Karpas-422 (cell line): ENCODE measurements at regions not wholly inside any gene's neighbourhood (a gene's known extent, or its start where the extent isn't known, plus 50 kb on each side); places are given as distances from the start of the nearest gene placed in this dataset.

Source experiments
- DNase-seq: peaks from one replicate; pipeline ENCODE4 v3.0.0-alpha.2; 2015
- H2AFZ ChIP-seq: fragments of 200-600 bp; sonication (generic); 2 replicates; pipeline ENCODE4 v1.6.1; 2014; ENCODE audit warnings: antibody characterized with exemption, low read length, mixed read lengths
- H3K27ac ChIP-seq: fragments of 200-600 bp; sonication (generic); 2 replicates; pipeline ENCODE4 v1.5.1; 2014; ENCODE audit warnings: mild to moderate bottlenecking, low read length, moderate library complexity
- H3K27me3 ChIP-seq: fragments of 200-600 bp; sonication (generic); 2 replicates; pipeline ENCODE4 v1.6.1; 2014; ENCODE audit warnings: low read length, mixed read lengths
- H3K36me3 ChIP-seq: fragments of 200-600 bp; sonication (generic); 2 replicates; pipeline ENCODE4 v1.6.1; 2014; ENCODE audit warnings: low read length, mixed read lengths; ENCODE audit not compliant: insufficient read depth
- H3K4me1 ChIP-seq: fragments of 200-600 bp; sonication (generic); 2 replicates; pipeline ENCODE4 v1.6.1; 2014; ENCODE audit warnings: mild to moderate bottlenecking, low read length, mixed read lengths
- H3K4me2 ChIP-seq: fragments of 200-600 bp; sonication (generic); 2 replicates; pipeline ENCODE4 v1.6.1; 2014; ENCODE audit warnings: low read length, low read depth, mild to moderate bottlenecking; ENCODE audit not compliant: poor library complexity, severe bottlenecking
- H3K4me3 ChIP-seq: fragments of 200-600 bp; sonication (generic); 2 replicates; pipeline ENCODE4 v1.5.1; 2014; ENCODE audit warnings: mild to moderate bottlenecking, antibody characterized with exemption, low read length, mixed read lengths
- H3K79me2 ChIP-seq: fragments of 200-600 bp; sonication (generic); 2 replicates; pipeline ENCODE4 v1.6.1; 2014; ENCODE audit warnings: mild to moderate bottlenecking, low read length, mixed read lengths
- H3K9ac ChIP-seq: fragments of 200-600 bp; sonication (generic); 2 replicates; pipeline ENCODE4 v1.6.0; 2014; ENCODE audit warnings: low read length
- H3K9me2 ChIP-seq: fragments of 200-600 bp; sonication (generic), shearing (Covaris generic); replicated peaks from 2 replicates; pipeline ENCODE4 v1.6.0; 2014; ENCODE audit warnings: mild to moderate bottlenecking, low read length, moderate library complexity; ENCODE audit not compliant: insufficient read depth
- H3K9me3 ChIP-seq: fragments of 300-700, 200-600 bp; sonication (generic); 2 replicates; pipeline ENCODE4 v1.6.1; 2014; ENCODE audit warnings: low read length, mixed read lengths
- H4K20me1 ChIP-seq: fragments of 200-600 bp; sonication (generic); 2 replicates; pipeline ENCODE4 v1.6.1; 2014; ENCODE audit warnings: mild to moderate bottlenecking, antibody characterized with exemption, low read length, low read depth; ENCODE audit not compliant: insufficient read depth

DNA sequence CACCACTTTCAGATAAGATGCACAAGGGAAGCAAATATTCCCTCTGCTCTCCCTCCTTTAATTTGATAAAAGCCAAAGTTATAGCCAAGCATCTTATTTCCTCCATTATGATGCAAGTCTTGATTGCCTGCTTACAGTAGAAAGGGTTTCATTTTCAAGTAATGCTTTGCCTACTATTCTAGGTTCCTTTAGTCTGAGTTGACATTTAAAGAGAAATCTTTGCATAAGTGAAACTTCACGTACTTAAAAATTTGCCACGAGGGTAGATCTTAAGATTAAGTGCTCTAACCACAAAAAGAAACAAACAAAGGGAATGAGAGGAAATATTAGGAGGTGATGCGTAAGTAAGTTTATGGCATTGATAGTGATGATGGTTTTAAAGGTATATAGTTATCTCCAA is 78.1 kb upstream of the VWDE start:
- no peak overlapping the region for H3K4me3 ChIP-seq
- no peaks in the 10 kb centered on the region for H3K27me3 ChIP-seq
- no peak for DNase-seq
- H3K4me1 ChIP-seq: peaks cover 5% of the 10 kb centered on the region
- no peaks in the 10 kb centered on the region for H3K9me3 ChIP-seq
- H4K20me1 ChIP-seq: no peaks in the 10 kb centered on the region
- no peaks in the 10 kb centered on the region for H3K79me2 ChIP-seq
- no peak overlapping the region for H3K9ac ChIP-seq
- H2AFZ ChIP-seq: no peak overlapping the region
- H3K9me2 ChIP-seq: no peaks in the 10 kb centered on the region
- H3K4me2 ChIP-seq: peak overlapping the region; percentile 6
- no peaks in the 10 kb centered on the region for H3K36me3 ChIP-seq
- H3K27ac ChIP-seq: no peak overlapping the region

DNA sequence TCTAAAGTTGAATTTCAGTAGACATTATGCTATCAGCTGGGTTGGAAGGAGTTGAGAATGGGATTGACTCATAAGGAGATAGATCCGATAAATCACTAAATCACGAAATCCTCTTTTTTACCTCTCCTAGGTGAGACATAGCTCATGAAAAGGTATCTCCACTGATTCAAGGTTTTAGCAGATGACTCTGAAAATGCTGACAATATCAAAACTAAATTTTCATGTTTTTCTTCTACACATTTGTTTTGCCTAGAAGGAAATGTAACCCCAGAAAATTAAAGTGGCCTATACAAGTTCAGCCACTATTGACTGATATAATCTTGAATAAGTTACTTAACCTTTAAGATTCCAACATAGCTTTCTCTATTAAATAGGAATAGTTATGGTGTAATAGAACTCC is 82.2 kb upstream of the VWDE start:
- Histone ChIP-seq H3K79me2 (no peaks in the 10 kb centered on the region), H3K36me3 (no peaks in the 10 kb centered on the region), H3K9ac (no peak overlapping the region), H3K9me3 (no peaks in the 10 kb centered on the region), H3K27ac (no peak overlapping the region), H4K20me1 (no peaks in the 10 kb centered on the region), H3K27me3 (no peaks in the 10 kb centered on the region), H3K4me1 (peaks cover 5% of the 10 kb centered on the region), H3K9me2 (no peaks in the 10 kb centered on the region), H2AFZ (no peak overlapping the region), H3K4me2 (no peak overlapping the region), H3K4me3 (no peak overlapping the region)
- no peak for DNase-seq

- no peak overlapping the region for H2AFZ ChIP-seq
- H3K4me1 ChIP-seq: no peaks in the 10 kb centered on the region
- H3K79me2 ChIP-seq: no peaks in the 10 kb centered on the region
- no peaks in the 10 kb centered on the region for H3K9me3 ChIP-seq
- H3K36me3 ChIP-seq: no peaks in the 10 kb centered on the region
- H3K9me2 ChIP-seq: no peaks in the 10 kb centered on the region
- no peak overlapping the region for H3K27ac ChIP-seq
- no peaks in the 10 kb centered on the region for H3K27me3 ChIP-seq
- H3K4me3 ChIP-seq: no peak overlapping the region
- no peaks in the 10 kb centered on the region for H4K20me1 ChIP-seq
- no peak overlapping the region for H3K4me2 ChIP-seq
- no peak for DNase-seq
- H3K9ac ChIP-seq: no peak overlapping the region
These were observed 82.2 kb upstream of the SCIN start for GRCh38 chr7:12488341-12488740.

DNA sequence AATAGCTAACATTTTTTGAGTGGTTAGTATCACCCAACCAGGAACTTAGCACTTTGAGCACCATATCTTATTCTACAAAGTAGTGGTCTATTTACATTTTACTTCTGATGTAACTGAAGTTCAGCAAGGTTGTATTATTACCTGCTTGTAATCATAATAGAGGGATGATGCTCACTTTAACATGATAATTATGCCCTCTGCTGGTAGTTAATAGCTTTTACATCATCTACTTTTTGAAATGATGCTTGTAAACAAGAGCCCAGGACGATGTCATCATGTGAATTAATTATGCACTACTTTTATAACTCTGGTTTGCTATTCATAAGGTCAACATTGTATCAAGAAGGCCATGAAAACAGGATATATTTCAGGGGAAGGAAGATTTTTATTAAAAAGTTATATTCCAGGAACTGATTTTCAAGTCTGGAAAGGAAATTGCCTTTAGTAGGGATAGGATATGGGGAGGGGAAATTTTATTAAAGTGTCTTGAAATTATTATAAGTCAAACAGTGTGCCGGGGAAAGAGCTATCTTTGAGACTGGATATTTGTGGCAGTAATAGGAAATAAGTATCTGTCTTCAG is 80.3 kb upstream of the SCIN start:
- Histone ChIP-seq H3K9me3 (no peaks in the 10 kb centered on the region), H3K9ac (no peak overlapping the region), H3K9me2 (no peaks in the 10 kb centered on the region), H3K27ac (no peak overlapping the region), H3K4me1 (no peaks in the 10 kb centered on the region), H2AFZ (no peak overlapping the region), H3K27me3 (no peaks in the 10 kb centered on the region), H4K20me1 (no peaks in the 10 kb centered on the region), H3K4me3 (no peak overlapping the region), H3K79me2 (no peaks in the 10 kb centered on the region), H3K36me3 (no peaks in the 10 kb centered on the region), H3K4me2 (no peak overlapping the region)
- DNase-seq: peak; percentile 72

DNA sequence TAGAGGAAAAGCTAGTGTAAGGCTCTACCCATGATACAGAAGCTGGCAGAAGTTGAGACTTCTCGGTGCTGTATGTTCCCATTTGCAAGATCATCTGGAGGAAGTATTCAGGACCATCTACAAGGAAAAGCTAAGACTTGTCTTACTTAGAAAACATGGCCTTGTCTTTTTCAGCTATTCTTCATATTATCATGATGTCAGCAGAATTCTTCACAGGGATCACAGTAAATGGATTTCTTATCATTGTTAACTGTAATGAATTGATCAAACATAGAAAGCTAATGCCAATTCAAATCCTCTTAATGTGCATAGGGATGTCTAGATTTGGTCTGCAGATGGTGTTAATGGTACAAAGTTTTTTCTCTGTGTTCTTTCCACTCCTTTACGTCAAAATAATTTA is 79.6 kb upstream of the SCIN start:
- DNase-seq: no peak
- no peaks in the 10 kb centered on the region for H3K4me1 ChIP-seq
- no peak overlapping the region for H3K9ac ChIP-seq
- H3K9me2 ChIP-seq: no peaks in the 10 kb centered on the region
- H4K20me1 ChIP-seq: no peaks in the 10 kb centered on the region
- no peak overlapping the region for H3K4me3 ChIP-seq
- H2AFZ ChIP-seq: no peak overlapping the region
- H3K36me3 ChIP-seq: no peaks in the 10 kb centered on the region
- H3K27me3 ChIP-seq: no peaks in the 10 kb centered on the region
- no peak overlapping the region for H3K4me2 ChIP-seq
- no peaks in the 10 kb centered on the region for H3K79me2 ChIP-seq
- H3K27ac ChIP-seq: no peak overlapping the region
- H3K9me3 ChIP-seq: no peaks in the 10 kb centered on the region

- no peaks in the 10 kb centered on the region for H3K9me3 ChIP-seq
- no peaks in the 10 kb centered on the region for H3K4me1 ChIP-seq
- H3K9me2 ChIP-seq: no peaks in the 10 kb centered on the region
- H3K27ac ChIP-seq: no peak overlapping the region
- no peak overlapping the region for H3K4me2 ChIP-seq
- no peak overlapping the region for H2AFZ ChIP-seq
- no peak for DNase-seq
- H4K20me1 ChIP-seq: no peaks in the 10 kb centered on the region
- H3K4me3 ChIP-seq: no peak overlapping the region
- no peaks in the 10 kb centered on the region for H3K36me3 ChIP-seq
- H3K79me2 ChIP-seq: no peaks in the 10 kb centered on the region
- H3K9ac ChIP-seq: no peak overlapping the region
- no peaks in the 10 kb centered on the region for H3K27me3 ChIP-seq
These were observed 79.0 kb upstream of the SCIN start for GRCh38 chr7:12491526-12491925.

DNA sequence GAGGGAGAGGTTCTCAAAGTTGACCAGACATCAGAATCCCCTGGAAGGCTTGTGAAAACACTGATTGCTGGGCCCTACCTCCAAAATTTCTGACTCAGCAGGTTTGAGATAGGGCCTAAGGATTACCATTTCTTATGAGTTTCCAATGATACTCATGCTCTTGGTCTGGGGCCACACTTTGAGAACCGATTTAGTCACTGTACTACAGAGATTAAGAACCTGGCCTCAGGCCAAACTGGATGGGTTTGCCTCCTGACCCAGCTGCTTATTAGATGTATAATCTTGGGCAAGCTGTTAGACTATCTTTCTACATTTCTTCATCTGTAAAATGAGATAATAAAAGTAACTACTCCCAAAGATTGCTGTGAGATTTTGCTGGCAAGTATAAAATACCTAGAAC is 77.1 kb upstream of the SCIN start:
- H3K9ac ChIP-seq: no peak overlapping the region
- no peaks in the 10 kb centered on the region for H3K9me2 ChIP-seq
- no peak overlapping the region for H3K4me3 ChIP-seq
- no peak overlapping the region for H3K27ac ChIP-seq
- H3K79me2 ChIP-seq: no peaks in the 10 kb centered on the region
- no peaks in the 10 kb centered on the region for H3K9me3 ChIP-seq
- no peak overlapping the region for H2AFZ ChIP-seq
- no peaks in the 10 kb centered on the region for H3K4me1 ChIP-seq
- no peak for DNase-seq
- no peaks in the 10 kb centered on the region for H3K27me3 ChIP-seq
- no peak overlapping the region for H3K4me2 ChIP-seq
- no peaks in the 10 kb centered on the region for H3K36me3 ChIP-seq
- H4K20me1 ChIP-seq: no peaks in the 10 kb centered on the region

GRCh38 chr7:12493863-12494686 is 76.4 kb upstream of the SCIN start:
- H3K4me3 ChIP-seq: no peak overlapping the region
- no peaks in the 10 kb centered on the region for H3K4me1 ChIP-seq
- no peaks in the 10 kb centered on the region for H3K36me3 ChIP-seq
- H3K4me2 ChIP-seq: no peak overlapping the region
- H3K27ac ChIP-seq: no peak overlapping the region
- H4K20me1 ChIP-seq: no peaks in the 10 kb centered on the region
- H2AFZ ChIP-seq: no peak overlapping the region
- no peak for DNase-seq
- no peaks in the 10 kb centered on the region for H3K9me2 ChIP-seq
- no peaks in the 10 kb centered on the region for H3K79me2 ChIP-seq
- no peaks in the 10 kb centered on the region for H3K27me3 ChIP-seq
- H3K9ac ChIP-seq: no peak overlapping the region
- H3K9me3 ChIP-seq: no peaks in the 10 kb centered on the region
